Tibial artery (tissue), 4 donors: ENCODE measurements at regions not wholly inside any gene's neighbourhood (a gene's known extent, or its start where the extent isn't known, plus 50 kb on each side); places are given as distances from the start of the nearest gene placed in this dataset.
"Not testable (repeated sequence)": the region's sequence is repeated elsewhere in the genome, so short reads cannot be mapped to it uniquely, and the experiment has no call there.

Source experiments
- DNase-seq, 2 donors: peaks; one replicate each; pipeline ENCODE4 v3.0.0-alpha.2; 2019
- H3K27ac ChIP-seq, 2 donors: fragments of 200-600 bp; sonication (generic) in 1 of 2; 1 replicate in 1 of 2; 2 replicates in 1 of 2; pipeline ENCODE4 v1.5.1; 2018 to 2019; ENCODE audit warnings: mild to moderate bottlenecking in 1 of 2
- H3K27me3 ChIP-seq, 2 donors: fragments of 200-600 bp; sonication (generic) in 1 of 2; one replicate each; pipeline versions ENCODE4 v1.5.1 to v1.6.0; 2016 to 2019
- H3K36me3 ChIP-seq, 3 donors: fragments of 200-600 bp; sonication (generic) in 2 of 3; one replicate each; pipeline ENCODE4 v1.5.1; 2016 to 2019; ENCODE audit warnings: mild to moderate bottlenecking in 2 of 3
- H3K4me1 ChIP-seq, 4 donors: fragments of 200-600 bp; sonication (generic) in 2 of 4; 1 replicate in 3 of 4; 2 replicates in 1 of 4; pipeline ENCODE4 v1.5.1; 2016 to 2019
- H3K4me3 ChIP-seq, 2 donors: fragments of 200-600 bp; sonication (generic) in 1 of 2; 1 replicate in 1 of 2; 2 replicates in 1 of 2; pipeline ENCODE4 v1.5.1; 2018 to 2019; ENCODE audit warnings: mild to moderate bottlenecking in 2 of 2
- H3K9me3 ChIP-seq, 3 donors: fragments of 200-600 bp; sonication (generic) in 1 of 3; one replicate each; pipeline ENCODE4 v1.5.1; 2016 to 2019
- CTCF ChIP-seq, 2 experiments: fragments of 200-600 bp in 1 of 2; fragments of 450-650 bp in 1 of 2; IDR thresholded peaks; one replicate each; pipeline ENCODE4 v1.5.1; 2017 to 2019; ENCODE audit warnings: antibody characterized with exemption in 2 of 2, mild to moderate bottlenecking in 1 of 2, moderate library complexity in 1 of 2
- intact Hi-C: fragments of 100-400 bp; cut with DNase I; formaldehyde crosslinking; loops from one replicate; pipeline ENCODE4 v1.15.0; 2023; ENCODE audit warnings: low total_unique reads

- H3K27ac ChIP-seq, result no peak overlapping the region
- intact Hi-C loops, result no loop called here
- H3K9me3 ChIP-seq, result no peaks in the 10 kb centered on the region
- DNase-seq, result peak; percentile 28 to 59
- H3K4me3 ChIP-seq, result no peak overlapping the region
- H3K36me3 ChIP-seq, result no peaks in the 10 kb centered on the region
- no peak for TF ChIP-seq CTCF (IDR thresholded peaks at IDR 0.05)
- H3K4me1 ChIP-seq, result no peaks in the 10 kb centered on the region
- H3K27me3 ChIP-seq, result no peaks in the 10 kb centered on the region
Observed at GRCh38 chr15:36156879-36157427, 422.5 kb upstream of the CDIN1 start.

- no peak for DNase-seq
- Histone ChIP-seq H3K36me3 (no peaks in the 10 kb centered on the region), H3K4me3 (no peak overlapping the region), H3K4me1 (no peaks in the 10 kb centered on the region), H3K9me3 (no peaks in the 10 kb centered on the region), H3K27ac (no peak overlapping the region), H3K27me3 (no peaks in the 10 kb centered on the region)
- intact Hi-C loops, result no loop called here
- no peak for TF ChIP-seq CTCF (IDR thresholded peaks at IDR 0.05)
Observed at GRCh38 chr15:36160351-36160750, 419.1 kb upstream of the CDIN1 start.

GRCh38 chr15:36161108-36161507, 418.3 kb upstream of the CDIN1 start:
- intact Hi-C loops, result no loop called here
- Histone ChIP-seq H3K4me3 (no peak overlapping the region), H3K27ac (no peak overlapping the region), H3K9me3 (no peaks in the 10 kb centered on the region), H3K36me3 (no peaks in the 10 kb centered on the region), H3K27me3 (no peaks in the 10 kb centered on the region), H3K4me1 (no peaks in the 10 kb centered on the region)
- no peak for TF ChIP-seq CTCF (IDR thresholded peaks at IDR 0.05)
- no peak for DNase-seq

GRCh38 chr15:36161771-36162212, 417.6 kb upstream of the CDIN1 start:
- no peak for TF ChIP-seq CTCF (IDR thresholded peaks at IDR 0.05)
- Histone ChIP-seq H3K27ac (no peak overlapping the region), H3K27me3 (no peaks in the 10 kb centered on the region), H3K4me3 (no peak overlapping the region), H3K9me3 (no peaks in the 10 kb centered on the region), H3K36me3 (no peaks in the 10 kb centered on the region), H3K4me1 (no peaks in the 10 kb centered on the region)
- peak; percentile 42 to 61 for DNase-seq
- intact Hi-C loops, result no loop called here

GRCh38 chr15:36163983-36164382, 415.4 kb upstream of the CDIN1 start:
- H3K4me3 ChIP-seq, H3K9me3 ChIP-seq, intact Hi-C loops, H3K36me3 ChIP-seq, H3K27ac ChIP-seq, H3K27me3 ChIP-seq, DNase-seq, H3K4me1 ChIP-seq: not testable (repeated sequence)

- Histone ChIP-seq H3K9me3 (no peaks in the 10 kb centered on the region), H3K36me3 (no peaks in the 10 kb centered on the region), H3K27me3 (no peaks in the 10 kb centered on the region), H3K4me1 (peaks cover 0 to 32% (median 10%) of the 10 kb centered on the region in 4 donors), H3K4me3 (no peak overlapping the region), H3K27ac (no peak overlapping the region)
- DNase-seq, result no peak
- TF ChIP-seq CTCF (IDR thresholded peaks at IDR 0.05), result no peak
- intact Hi-C loops, result no loop called here
Observed at GRCh38 chr15:36172955-36173354, 406.5 kb upstream of the CDIN1 start.
